GM12891 (cell line): ENCODE measurements at regions not wholly inside any gene's neighbourhood (a gene's known extent, or its start where the extent isn't known, plus 50 kb on each side); places are given as distances from the start of the nearest gene placed in this dataset.

ENCODE experiments used
- POLR2A ChIP-seq: IDR thresholded peaks from 2 replicates; pipeline ENCODE4 v1.6.1; 2011; ENCODE audit warnings: low read depth, low read length, control low read depth
- POLR2AphosphoS5 ChIP-seq: IDR thresholded peaks from 2 replicates; pipeline ENCODE4 v1.6.1; 2011; ENCODE audit warnings: low read depth, low read length, control low read depth
- POU2F2 ChIP-seq: IDR thresholded peaks from 2 replicates; pipeline ENCODE4 v1.6.1; 2011; ENCODE audit warnings: low read depth, mild to moderate bottlenecking, control low read depth, low read length, moderate library complexity
- SPI1 ChIP-seq: IDR thresholded peaks from 2 replicates; pipeline ENCODE4 v1.6.1; 2011; ENCODE audit warnings: low read depth, low read length, control low read depth
- TAF1 ChIP-seq: IDR thresholded peaks from 2 replicates; pipeline ENCODE4 v1.6.1; 2011; ENCODE audit warnings: low read depth, low read length, control low read depth

DNA sequence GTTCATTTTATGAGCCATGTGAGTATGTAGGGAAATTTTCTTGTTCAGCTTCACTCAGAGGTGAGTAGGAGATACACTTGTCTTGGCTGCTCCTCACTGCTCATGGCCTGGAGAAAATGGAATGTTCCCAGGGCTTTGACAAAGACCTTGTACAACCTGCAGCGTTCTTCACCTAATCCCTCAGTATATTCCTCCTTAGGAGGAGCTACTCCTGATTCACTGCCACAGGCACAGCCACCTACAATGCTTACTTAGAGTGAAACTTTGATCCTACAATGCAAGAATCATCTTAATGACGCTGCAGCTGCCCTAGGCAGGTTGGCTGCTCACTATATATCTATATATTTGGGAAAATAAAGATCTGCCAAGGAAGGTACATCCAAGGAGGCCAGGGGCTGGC is 364.2 kb downstream of the KLF5 start:
- TF ChIP-seq POLR2A, result no peak
- no peak for TF ChIP-seq POLR2AphosphoS5
- TF ChIP-seq SPI1, result no peak
- no peak for TF ChIP-seq TAF1
- no peak for TF ChIP-seq POU2F2
